IMR-90 (cell line): ENCODE measurements at regions not wholly inside any gene's neighbourhood (a gene's known extent, or its start where the extent isn't known, plus 50 kb on each side); places are given as distances from the start of the nearest gene placed in this dataset.

Experiments used
- ELK1 ChIP-seq: fragments of 150-350 bp; IDR thresholded peaks from 2 replicates; pipeline ENCODE4 v1.6.1; 2016; ENCODE audit warnings: low read depth, mild to moderate bottlenecking, low read length, moderate library complexity, borderline replicate concordance

DNA sequence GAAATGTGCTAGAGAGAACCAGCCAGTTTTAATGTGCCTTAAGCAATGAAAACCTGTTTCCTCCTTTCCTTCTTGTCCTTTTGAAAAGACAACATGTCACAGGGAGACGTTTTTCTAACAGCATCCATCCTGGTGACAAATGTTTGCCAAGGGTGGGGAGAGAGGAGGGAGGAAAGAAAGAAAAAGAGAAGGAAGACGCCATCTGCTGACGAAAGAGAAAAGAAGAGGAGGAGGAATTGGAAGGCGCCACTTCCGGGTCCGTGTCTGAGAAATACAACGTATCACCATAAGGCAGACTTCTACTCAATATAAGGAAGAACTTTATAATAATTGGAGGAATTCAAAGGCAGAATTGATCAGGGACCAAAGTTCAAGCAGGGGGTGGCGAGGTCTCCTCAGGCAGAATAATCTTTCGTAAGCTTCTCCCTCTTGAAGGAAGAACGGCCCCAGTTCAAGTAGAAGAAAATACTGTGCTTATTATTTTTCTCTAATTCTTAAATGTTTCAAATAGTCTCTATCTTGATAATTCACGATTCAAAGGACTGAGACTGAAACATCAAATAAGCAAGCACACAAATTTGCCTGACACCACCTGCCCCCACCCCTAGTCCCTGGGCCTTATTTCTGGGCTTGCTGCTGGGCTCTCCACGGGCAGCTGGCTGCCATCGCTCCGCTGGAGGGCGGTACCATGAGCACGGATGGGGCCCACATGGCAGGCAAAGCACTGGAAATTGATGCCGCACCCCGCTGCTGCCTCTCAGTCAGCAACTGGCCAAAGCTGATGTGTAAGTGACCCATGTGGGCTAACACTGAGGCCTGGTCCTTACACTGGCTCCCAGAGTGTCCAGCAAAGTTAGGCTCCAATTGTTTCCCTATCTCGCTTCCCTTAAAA is 273.7 kb upstream of the KLF14 start (continued):
- TF ChIP-seq ELK1, result no peak
